ENCODE measurements at regions not wholly inside any gene's neighbourhood (a gene's known extent, or its start where the extent isn't known, plus 50 kb on each side); places are given as distances from the start of the nearest gene placed in this dataset.

DNA sequence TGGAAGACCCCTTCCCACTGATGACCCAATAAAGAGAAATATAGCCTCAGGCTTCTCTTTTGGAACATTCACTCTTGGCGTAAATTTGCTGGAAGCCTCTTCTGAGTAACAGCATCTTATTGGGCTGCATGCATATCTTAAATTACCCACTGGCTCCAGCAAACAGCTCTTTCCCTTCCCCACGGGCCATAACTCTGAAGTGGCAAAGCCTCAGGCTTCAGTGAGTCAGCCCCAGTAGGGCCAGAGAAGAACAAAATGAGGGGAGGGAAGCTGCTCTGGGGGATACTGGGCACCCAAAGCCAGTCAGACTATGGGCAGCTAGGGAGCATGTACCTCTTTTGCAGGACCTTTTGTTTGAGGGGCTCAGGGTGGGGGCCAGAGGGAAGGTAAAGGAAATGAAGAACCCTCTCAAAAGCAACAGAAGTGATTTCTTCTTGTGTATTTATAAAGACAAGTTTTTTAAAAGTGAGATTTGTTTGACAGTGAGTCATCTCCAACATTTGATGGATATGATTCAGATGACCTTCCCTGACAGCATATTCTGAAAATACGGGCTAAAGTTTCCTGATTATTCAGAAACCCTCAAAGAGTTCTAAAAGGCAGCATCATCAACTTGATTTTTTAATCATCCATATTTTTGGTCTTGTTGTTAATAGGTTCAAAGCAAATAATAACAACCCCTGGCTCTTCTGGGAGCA is 203.4 kb downstream of the KIF18A start:
- peak; percentile 15 for DNase-seq

DNA sequence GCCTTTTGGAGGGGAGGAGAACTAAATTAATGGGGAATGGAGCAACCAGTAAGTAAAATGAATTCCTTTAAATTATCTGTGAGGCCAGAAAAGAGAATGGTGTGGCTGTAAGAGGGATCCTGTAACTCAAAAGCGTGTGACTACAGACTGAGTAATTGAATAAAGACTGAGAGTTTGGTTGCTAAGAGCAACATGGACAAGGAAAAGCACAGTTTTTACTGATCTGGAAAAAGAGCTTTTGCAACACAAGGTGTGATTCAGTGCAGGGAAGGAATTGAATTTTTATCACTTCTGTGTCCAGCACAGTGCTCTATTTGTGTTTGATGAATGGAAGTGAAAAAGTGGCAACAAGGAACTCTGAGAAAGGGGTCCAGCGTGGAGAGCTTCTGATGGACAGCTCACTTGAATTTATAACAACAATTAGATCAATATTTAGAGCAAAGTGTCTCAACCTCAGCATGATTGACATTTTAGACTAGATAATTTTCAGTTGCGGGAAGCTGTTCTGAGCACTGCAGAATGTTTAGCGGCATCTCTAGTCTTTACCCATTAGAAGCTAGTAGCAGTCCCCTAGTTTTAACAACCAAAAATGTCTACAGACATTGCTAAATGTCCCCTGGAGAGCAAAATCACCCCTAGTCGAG is 202.8 kb upstream of the BDNF start:
- DNase-seq: no peak

DNA sequence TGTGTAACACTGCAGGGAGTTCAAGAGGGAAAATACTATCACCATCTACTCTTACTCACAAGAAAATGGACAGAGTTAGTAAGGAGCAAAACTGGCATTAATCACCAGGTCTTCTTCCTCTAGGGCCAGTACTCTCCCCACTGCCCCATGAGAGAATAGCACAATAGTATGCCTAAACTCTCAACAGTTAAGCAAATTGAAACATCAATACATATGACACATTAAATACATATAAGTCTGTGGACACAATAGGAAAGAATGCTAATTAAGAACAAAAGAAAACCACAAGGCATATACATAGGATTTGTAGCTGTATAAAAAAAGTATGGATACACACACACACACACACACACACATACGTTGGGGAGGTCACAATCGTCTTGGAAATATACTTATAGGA is 197.9 kb upstream of the BDNF start:
- DNase-seq: no peak

DNA sequence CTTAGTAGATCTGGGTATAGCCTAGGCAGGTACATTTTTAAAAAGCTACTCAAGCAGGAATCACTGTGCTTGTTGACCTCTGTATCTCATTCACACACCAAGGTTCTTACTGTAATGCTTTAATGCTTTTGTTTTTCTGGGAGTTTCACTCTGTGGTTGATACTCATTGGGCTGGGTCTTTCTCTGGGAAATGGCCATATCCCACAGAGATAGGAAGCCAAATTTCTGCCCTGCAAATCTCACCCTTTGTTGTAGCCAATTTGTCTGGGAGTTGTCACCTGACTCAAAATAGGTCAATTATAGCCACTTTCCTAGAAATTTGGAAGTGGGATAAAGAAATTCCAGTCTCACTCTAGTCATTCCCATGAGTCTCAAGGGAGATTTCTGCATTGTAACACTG is 195.8 kb upstream of the BDNF start:
- DNase-seq: no peak

DNA sequence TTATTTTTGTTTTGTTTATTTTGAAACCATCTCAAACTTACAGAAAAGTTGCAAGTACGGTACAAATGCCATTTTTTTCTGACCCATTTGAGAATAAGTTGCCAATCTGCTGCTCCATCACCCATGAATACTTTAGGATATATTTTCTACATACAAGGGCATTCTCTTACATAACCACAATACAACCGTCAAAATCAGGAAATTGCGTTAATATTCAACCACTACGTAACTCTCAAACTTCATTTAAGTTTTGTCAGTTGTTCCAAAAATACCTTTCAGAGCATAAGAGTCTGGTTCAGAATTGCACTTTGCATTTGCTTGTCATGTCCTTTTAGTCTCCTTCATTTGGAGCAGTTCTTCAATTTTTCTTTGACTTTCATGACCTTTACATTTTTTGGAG is 194.3 kb upstream of the BDNF start:
- DNase-seq: no peak

DNA sequence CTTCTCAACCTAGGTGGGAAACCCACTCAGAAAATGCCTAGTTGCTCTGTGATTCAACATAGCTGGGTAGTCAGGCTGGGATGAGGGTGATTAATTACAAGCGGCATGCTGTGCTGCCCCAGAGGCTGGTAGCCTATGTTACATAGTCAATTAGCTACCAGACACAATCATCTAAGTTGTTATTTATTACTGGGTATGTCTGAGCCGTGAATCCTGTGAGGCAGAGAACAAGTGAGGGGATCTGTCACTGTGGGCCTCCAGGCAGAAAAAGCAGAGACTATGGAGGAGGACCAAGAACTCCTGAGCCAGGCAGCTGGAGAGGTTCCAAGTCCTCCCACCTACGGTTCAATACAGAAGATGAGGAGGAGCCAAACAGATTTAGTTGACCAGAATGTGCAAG is 186.6 kb upstream of the BDNF start:
- no peak for DNase-seq

DNA sequence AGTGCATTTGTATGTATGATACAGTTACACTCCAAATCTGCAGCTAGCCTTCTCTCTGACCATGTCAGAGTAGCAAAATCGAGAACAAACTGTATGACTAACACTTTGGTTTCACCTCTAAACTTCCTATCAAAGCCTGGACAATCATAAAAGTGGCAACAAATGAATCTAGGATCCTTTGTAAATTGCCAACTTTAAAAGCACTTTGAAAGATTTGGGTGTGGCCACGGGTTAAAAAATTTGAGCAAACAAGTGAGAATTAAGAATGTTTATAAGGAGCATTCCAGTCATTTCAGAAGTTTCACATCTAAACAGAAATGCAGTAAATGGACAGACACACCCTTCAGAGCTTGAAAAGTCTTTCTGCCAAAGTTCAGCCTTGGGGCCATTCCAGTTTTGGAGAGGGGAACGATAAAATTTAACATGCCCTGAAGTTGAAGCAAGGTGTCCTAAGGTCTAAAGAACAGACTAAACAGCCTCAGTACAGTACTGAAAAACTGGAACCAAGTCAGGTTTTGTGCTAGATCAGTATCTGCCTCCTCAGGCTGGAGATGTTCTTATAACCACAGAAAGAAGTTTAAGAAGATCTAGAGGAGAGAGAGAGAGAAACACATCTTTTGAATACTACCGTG is 181.9 kb upstream of the BDNF start:
- DNase-seq: no peak

DNA sequence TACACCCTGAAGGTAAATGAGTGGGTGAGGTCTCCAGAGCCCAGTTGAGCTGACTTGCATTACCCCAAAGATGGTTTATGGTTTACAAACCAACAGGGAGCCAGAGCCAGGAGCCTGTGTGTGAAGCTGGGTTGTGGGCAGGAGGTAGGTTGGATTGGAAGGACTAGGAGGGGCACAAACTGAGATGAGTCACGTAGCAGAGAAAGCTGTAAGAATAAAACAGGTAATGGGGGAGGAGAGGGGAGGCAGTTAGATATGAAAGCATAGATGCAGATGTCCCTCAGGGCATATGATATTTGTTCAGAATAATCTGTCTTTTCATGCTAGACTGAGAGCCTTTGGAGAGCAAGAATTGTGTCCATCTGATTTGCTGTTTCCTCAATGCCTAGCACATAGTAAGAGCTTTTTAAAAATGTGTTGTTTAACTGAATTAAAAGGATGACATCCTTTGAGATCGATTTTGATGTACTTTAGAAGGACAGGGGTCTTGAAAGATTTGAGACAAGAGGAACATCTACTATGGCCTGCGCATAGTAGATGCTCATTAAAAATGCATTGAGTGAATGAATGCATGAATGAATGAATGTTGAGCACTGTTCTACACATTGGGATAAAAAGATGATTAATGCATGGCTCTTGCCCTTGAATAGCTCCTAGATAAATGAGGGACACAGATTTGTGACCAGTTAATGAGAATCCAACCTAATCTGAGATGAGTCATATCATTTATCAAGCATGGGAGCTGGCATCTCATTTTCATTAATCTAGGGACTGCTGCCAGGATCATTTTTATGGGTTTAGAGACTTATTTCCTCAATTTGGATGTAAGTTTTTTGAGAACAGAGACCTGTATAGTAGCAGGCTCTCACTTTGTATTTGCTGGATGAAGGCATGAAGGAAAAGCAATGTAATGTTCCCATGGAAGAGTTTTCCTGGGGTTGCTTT is 175.8 kb upstream of the BDNF start:
- DNase-seq: no peak

DNA sequence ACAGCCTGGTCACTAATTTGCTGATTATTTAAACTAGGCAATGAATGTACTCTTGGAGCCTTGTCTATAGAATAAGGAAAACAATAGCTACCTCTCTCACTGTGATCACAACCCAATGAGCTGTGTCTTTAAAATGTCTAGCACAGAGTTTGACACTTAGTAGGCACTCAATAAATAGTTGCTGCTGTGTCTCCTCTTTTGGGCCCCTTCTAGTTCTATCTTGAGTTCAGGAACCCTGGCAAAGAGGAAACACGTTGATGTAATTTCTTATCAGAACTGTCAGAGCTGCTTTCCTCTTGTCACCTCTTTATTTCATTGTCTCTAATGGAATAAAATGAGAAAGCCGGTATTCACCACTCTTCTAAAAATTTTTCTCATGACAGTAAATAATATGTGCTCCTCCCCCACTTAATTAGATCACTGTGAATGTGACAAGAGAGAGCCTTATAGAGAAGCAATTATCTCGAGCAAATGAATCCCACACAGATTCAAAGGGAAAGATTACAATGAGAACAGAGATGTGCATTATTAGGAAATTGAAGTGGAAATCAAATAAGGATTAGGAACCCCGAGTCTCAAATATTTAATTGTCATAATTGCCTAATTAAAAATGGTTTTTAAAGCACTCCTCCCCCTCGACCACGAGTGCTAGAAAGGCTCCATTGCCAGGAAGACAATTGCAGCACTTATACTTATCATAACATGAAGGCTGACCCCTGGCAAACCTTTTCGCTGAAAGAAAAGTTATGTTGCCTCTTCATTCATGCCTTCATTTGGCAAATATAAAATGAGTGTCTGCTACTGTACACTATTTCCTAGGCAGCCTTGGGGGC is 175.0 kb upstream of the BDNF start:
- DNase-seq: no peak

DNA sequence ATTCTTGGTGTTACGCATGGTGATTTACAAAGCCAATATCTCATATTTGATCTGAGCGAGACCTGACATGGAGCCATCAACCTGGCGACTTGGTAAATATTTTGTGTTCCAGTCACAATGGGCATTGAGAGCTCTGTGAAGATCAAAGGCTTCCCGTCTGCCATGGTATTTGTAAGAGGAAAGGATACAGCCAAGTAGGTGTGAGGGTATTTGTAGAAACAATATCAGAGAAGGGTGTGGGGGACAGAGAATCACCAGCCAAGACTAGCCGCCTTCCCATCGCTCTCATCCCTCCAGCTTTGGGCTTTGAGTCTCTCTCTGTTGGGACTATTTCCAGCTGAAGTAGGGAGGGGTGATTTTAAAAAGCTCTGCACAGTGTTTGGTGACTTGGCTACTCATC is 173.4 kb upstream of the BDNF start:
- DNase-seq: no peak

DNA sequence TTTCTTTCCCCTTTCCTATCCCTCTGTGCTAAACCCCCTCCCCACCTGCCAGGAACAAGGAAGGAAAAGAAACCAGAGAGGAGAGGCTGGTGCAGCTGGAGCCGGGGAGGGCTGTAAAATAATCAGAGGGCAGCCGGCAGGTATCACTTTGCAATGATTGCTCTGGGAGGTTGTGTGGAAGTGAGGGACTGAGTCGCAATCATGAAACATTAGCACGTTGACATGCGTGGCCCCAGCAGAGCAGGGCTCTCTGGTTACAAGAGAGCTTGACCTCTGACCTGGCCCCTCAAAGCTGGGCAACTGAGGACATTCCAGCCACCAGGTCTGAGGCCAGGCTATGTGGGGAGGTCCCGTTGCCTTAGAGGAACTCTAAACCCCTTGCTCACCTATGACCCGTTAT is 170.8 kb upstream of the BDNF start:
- no peak for DNase-seq

DNA sequence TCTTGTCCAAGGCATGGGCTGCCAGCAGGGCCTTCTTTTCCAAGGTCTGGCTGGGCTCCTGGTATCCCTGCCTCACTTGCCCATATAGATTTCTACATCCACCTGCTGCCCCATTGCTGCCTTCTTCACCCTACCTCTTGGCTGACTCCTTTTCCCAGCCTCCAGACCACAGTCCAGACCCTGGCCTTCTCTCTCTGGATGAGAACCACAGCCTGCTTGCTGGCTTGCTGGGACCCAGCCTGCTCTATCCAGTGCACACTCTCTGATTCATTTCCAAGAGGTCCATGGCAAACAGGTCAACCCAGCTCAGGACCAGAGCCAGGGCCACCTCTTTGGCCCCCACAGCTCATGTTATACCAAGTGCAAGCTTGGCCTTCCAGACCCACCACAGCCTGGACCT is 169.4 kb upstream of the BDNF start:
- no peak for DNase-seq

DNA sequence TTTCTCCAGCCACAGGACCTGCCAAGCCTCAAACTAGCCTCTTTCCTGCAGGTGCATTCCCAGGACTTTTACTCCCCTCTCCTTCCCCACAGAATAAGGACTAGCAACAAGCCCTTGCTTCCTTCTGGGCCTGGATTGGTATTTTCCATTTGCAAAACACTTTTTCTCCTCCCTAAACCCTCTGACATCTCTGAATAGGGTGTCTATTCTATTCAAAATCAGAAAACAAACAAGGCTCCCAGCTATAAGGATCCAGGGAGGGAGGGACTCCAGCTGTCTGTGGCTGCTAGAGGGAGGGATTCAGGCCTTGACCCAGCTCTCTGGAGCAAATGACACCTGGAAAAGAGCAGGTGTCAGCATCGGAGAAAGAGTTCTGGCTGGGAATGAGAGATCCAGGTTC is 168.5 kb upstream of the BDNF start:
- DNase-seq: no peak

DNA sequence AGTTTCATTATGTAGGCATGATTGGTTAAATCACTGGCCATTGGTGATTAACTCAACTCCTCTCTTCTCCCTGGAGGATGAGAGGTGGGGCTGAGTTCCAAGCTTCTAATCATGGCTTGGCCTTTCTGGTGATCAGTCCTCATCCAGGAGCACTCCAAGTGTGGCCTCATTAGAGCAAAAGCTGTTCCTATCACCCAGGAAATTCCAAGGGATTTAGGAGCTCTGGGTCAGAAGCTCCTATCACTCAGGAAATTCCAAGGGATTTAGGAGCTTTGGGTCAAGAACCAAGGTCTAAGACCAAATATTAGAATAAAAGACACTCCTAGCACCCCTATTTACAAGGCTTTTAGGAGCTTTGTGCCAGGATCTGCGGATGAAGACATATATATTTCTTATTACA is 168.0 kb upstream of the BDNF start:
- no peak for DNase-seq

DNA sequence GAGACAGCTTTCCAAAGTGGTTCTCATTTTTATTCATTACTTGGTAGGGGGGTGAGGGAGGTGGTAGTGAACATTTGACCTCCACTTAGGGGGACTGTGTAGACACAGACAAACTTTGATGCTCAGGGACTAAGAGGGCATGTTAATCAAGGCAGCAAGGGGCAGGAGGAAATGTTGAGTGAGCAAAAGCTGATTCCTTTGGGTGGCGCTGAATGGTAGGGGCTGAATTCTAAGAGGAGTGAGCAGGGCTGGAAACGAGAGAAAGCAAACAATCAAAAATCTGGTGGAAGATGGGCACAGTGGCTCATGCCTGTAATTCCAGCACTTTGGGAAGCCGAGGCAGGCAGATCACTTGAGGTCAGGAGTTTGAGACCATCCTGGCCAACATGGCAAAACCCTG is 164.8 kb upstream of the BDNF start:
- no peak for DNase-seq

DNA sequence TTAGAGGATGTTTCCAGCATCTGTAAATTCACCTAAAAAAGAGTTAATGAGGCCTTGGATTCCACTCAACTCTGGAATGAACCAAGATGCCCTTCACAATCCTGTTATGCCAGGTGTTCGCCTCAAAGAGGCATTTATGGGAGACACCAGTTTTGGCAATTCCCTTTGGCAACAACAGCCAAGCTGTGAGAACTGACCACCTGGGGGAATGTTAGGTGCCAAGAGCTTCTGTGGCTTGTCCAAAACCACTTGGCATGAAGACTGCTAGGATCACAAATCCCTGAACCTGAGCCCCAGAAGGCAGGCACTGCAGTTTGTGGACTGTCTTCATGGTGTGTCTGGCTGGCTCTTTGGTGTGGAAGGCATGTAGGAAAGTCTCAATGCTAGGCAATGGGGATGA is 164.4 kb upstream of the BDNF start:
- no peak for DNase-seq

DNA sequence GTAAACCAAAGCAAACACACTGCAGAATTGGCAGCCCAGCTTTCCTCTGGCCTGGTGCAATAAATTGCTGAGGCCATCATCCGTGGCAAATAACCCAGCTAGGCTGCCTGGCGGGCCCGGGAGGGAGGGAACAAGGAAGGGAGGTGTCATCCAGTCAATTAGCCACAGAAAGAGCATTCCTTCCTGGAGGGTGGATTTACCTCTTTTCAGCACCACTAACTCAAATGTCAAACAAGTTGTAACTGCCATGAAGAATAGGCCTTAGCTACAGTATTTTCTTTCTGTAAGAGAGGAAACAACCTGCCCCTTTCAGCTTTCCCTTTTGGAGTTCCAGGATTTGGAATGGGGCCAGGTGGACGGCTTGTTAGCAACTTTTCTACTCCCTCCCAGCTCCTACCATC is 163.8 kb upstream of the BDNF start:
- DNase-seq: no peak

DNA sequence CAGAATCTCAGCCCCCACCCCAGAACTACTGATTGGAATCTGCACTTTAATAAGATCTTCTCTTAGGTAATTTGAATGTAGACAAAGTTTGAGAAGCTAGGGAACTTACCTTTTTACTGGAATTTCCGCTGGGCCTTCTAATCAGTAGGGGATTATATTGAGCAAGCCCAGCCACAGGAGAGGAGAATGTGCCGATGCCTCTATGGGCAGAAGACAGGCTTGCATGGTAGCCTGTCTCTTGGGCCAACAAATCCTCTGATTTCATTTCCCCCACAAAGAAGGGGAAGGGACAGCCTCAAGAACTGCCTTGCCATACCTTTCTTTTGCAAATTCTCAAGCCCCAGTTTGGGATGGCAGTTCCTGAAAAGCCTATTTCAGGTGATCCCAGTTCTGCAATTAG is 163.4 kb upstream of the BDNF start:
- no peak for DNase-seq

DNA sequence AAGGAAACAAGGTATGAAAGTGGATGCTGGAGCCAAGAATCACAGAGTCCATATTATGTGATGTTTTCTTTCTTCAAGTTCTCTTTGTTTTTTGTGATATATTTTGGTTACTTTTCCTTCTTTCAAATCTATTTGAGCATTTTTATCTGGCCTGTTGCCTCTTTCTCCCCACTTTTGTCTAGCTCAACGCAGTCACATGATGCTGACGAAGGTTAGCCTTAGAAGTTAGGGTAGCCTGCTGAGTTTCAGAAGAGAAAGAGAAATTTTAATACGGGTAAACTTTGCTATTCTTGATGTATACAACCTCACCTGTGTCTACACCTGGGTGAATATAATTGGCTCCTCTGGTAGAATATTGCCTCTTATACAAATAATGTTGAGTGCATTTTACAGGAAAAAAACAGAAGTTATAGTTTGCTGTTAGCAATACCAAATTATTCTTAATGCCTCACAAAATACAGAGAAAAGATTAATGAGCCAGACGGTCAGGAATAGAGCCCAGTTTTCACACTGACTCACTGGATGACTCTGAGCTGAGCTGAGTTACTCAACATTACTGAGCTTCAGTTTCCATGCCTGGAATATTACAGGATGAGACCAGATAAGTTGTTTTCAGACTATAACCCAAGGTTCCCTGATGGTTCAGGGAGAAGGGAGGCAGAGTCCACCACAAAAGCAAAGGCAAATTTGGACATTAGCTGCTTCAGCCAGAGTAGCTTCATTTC is 161.6 kb upstream of the BDNF start:
- DNase-seq: no peak

DNA sequence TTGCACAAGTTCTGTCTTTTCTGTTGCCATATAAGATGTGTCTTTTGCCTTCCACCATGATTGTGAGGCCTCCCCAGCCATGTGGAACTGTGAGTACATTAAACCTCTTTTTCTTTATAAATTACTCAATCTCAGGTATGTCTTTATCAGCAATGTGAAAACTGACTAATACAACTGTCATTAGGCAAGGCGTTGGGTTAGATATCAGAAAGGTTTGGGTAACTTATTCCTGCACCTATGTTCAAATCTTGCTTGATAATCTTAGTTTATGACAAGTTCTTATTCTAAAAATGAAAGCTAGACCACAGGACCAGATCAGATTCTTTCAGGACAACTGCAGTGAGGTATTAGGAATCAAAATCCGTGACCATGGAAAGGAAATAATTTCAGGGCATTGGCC is 160.6 kb upstream of the BDNF start:
- no peak for DNase-seq

DNA sequence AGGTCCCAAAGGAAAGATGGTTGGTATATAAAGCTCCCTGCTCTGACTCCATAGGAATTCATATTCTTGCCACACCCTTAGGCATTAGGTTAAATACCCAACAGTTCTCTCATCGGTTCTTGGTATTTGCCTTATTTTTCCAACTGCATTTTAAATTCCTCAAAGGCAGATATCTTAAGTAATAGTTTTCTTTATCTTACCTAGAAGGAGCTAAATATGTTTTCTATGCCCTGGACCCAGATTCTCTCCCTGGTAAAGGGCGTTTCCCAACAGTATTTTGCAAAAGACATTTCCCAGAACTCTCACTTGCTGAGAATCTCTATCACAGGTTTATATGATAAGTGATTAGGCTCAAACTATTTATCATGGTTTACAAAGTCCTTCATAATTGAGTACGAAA is 158.6 kb upstream of the BDNF start:
- no peak for DNase-seq

DNA sequence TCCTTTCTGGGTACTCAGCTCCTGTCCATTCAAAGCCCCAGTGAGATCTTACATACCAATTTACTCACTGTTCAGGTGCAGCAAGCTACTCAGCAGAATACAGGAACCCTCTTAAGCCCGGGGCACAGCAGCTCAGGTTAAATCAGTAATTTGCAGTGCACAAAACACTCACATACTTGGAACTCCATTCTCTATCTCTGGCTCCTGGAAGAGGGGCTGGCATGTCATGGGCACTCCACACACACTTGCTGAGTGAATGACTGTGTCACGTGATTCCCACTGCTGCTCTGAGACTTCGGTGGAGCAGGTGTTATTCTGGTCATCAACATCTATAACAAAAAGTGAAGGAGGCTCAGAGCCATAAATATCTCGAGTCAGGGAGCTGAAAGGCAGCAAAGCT is 157.3 kb upstream of the BDNF start:
- DNase-seq: no peak

Data from dermis blood vessel endothelial cell (primary cell).